ENCODE measurements at regions not wholly inside any gene's neighbourhood (a gene's known extent, or its start where the extent isn't known, plus 50 kb on each side); places are given as distances from the start of the nearest gene placed in this dataset.

GRCh38 chr9:95725045-95725444 is 150.4 kb upstream of the ERCC6L2 start:
- Histone ChIP-seq H3K27me3 (no peaks in the 10 kb centered on the region), H3K9me3 (peaks cover 0 to 3% (median 0%) of the 10 kb centered on the region in 4 donors), H3K36me3 (no peaks in the 10 kb centered on the region), H3K4me1 (no peaks in the 10 kb centered on the region), H3K4me3 (no peak overlapping the region), H3K27ac (replicated peaks in 1 of 4) (no peak overlapping the region)
- WGBS, result 74% methylated on average over 4 of the region's 4 CpGs
- no peak for TF ChIP-seq EP300 (IDR thresholded peaks at IDR 0.05)
- no peak for TF ChIP-seq POLR2AphosphoS5 (IDR thresholded peaks at IDR 0.05)
- TF ChIP-seq, protein P1, sequence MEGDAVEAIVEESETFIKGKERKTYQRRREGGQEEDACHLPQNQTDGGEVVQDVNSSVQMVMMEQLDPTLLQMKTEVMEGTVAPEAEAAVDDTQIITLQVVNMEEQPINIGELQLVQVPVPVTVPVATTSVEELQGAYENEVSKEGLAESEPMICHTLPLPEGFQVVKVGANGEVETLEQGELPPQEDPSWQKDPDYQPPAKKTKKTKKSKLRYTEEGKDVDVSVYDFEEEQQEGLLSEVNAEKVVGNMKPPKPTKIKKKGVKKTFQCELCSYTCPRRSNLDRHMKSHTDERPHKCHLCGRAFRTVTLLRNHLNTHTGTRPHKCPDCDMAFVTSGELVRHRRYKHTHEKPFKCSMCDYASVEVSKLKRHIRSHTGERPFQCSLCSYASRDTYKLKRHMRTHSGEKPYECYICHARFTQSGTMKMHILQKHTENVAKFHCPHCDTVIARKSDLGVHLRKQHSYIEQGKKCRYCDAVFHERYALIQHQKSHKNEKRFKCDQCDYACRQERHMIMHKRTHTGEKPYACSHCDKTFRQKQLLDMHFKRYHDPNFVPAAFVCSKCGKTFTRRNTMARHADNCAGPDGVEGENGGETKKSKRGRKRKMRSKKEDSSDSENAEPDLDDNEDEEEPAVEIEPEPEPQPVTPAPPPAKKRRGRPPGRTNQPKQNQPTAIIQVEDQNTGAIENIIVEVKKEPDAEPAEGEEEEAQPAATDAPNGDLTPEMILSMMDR (IDR thresholded peaks at IDR 0.05), result no peak
- no peak for TF ChIP-seq POLR2A (IDR thresholded peaks at IDR 0.05; ENCODE audit: low read depth)
- no peak for DNase-seq (ENCODE audit: extremely low spot score)
- intact Hi-C loops (cut with DNase I), result loop anchor here (5.0 kb wide), 1 partner anchor 592 kb away; no protein-coding TSS in a partner anchor

DNA sequence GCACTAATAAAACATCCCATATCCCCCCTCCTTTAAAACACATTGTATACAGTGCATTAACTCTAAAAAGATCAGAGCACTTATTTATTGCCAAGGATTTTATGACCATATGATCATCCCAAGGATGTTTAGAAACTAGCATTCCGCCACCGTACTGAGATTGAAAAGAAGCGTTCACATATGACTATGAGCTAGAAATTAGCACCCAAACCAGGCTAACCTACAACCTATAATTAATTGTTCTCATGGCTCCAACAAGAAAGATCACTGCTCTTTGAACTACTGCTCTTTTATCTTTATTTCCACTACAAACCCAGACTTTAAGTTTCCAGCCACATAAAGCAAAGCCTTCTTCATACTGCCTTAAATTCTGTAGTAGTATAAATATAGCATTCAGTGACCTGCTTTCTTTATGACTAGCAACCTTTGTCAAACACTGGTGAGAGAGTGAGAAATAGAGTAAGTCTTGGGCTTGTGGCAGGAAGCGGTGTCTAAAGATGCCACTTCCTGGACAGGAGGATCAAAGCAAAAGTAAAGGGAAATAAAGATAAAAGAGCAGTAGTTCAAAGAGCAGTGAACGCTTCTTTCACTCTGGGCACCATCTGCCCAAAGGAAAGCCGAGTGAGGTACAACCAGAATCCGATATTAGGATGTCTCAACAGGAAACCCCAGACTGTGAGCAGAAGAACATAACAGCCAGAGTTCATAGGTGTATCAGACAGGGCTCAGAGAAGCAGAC is 151.1 kb upstream of the ERCC6L2 start:
- no peak overlapping the region for H3K4me3 ChIP-seq
- H3K27me3 ChIP-seq, result no peaks in the 10 kb centered on the region
- TF ChIP-seq, protein P1 (IDR thresholded peaks at IDR 0.05), result no peak
- TF ChIP-seq POLR2AphosphoS5 (IDR thresholded peaks at IDR 0.05), result no peak
- TF ChIP-seq POLR2A (IDR thresholded peaks at IDR 0.05; ENCODE audit: low read depth), result no peak
- no peak for TF ChIP-seq EP300 (IDR thresholded peaks at IDR 0.05)
- no peaks in the 10 kb centered on the region for H3K36me3 ChIP-seq
- no peak for DNase-seq (ENCODE audit: extremely low spot score)
- no peak overlapping the region for H3K27ac ChIP-seq (replicated peaks in 1 of 4)
- no peaks in the 10 kb centered on the region for H3K4me1 ChIP-seq
- intact Hi-C loops (cut with DNase I), result no loop called here
- 74% methylated on average over 7 of the region's 7 CpGs for WGBS
- H3K9me3 ChIP-seq, result no peaks in the 10 kb centered on the region

GRCh38 chr9:95722141-95722540 is 153.3 kb upstream of the ERCC6L2 start:
- Histone ChIP-seq H3K9me3 (no peaks in the 10 kb centered on the region), H3K27me3 (no peaks in the 10 kb centered on the region), H3K27ac (replicated peaks in 1 of 4) (no peak overlapping the region), H3K4me3 (no peak overlapping the region), H3K36me3 (no peaks in the 10 kb centered on the region), H3K4me1 (no peaks in the 10 kb centered on the region)
- WGBS, result 71% methylated on average over 4 of the region's 4 CpGs
- intact Hi-C loops (cut with DNase I), result no loop called here
- no peak for DNase-seq (ENCODE audit: extremely low spot score)
- TF ChIP-seq, protein P1 (IDR thresholded peaks at IDR 0.05), result no peak
- TF ChIP-seq POLR2A (IDR thresholded peaks at IDR 0.05; ENCODE audit: low read depth) (no peak), EP300 (IDR thresholded peaks at IDR 0.05) (no peak), POLR2AphosphoS5 (IDR thresholded peaks at IDR 0.05) (no peak)

DNA sequence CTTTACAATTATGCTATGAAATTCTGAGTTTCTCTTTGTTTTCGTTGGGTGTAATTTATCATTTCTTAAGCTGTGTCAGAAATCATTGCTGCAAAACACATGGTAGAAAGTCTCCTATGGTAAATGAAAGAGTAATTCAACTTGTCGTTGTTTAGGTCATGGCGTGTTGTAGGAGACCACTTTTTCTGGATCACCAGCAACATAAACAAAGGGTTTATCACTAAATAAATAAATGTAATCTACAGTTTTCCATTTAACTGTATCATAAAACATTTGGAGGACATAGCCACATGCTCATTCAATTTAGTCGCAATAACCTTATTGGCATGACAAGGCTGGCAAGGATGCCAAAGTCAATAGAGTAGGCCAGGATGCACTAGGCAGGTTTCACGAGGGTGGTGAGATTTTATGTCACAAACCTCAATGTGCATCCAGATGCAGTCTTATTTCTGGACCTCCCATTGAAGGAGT is 154.4 kb upstream of the ERCC6L2 start:
- Histone ChIP-seq H3K4me1 (no peaks in the 10 kb centered on the region), H3K36me3 (no peaks in the 10 kb centered on the region), H3K27me3 (no peaks in the 10 kb centered on the region), H3K27ac (replicated peaks in 1 of 4) (no peak overlapping the region), H3K9me3 (no peaks in the 10 kb centered on the region), H3K4me3 (no peak overlapping the region)
- intact Hi-C loops (cut with DNase I), result no loop called here
- no peak for DNase-seq (ENCODE audit: extremely low spot score)
- WGBS, result 89% methylated on average over 5 of the region's 5 CpGs
- no peak for TF ChIP-seq POLR2A (IDR thresholded peaks at IDR 0.05; ENCODE audit: low read depth)
- no peak for TF ChIP-seq EP300 (IDR thresholded peaks at IDR 0.05)
- TF ChIP-seq, protein P1 (IDR thresholded peaks at IDR 0.05), result no peak
- TF ChIP-seq POLR2AphosphoS5 (IDR thresholded peaks at IDR 0.05), result no peak
